IMR-90 (cell line): ENCODE measurements at regions not wholly inside any gene's neighbourhood (a gene's known extent, or its start where the extent isn't known, plus 50 kb on each side); places are given as distances from the start of the nearest gene placed in this dataset.

Source experiments
- ATAC-seq: fragments of 200-7000 bp; cut with Tn5 transposase; 2 replicates; pipeline ENCODE4 v1.9.1; 2020; ENCODE audit warnings: low read depth, mild to moderate bottlenecking, moderate library complexity
- BruUV-seq: library from RNA; stranded (reverse); fragments of 400-500 nt; replicated peaks from 2 replicates; lab custom pipeline; 2021; lab: Mats Ljungman, UMichigan
- CTCF ChIA-PET: fragments of 300-600 bp; formaldehyde crosslinking; extraction: SDS; loops from one replicate; lab custom pipeline; 2021; ENCODE audit warnings: antibody characterized with exemption; lab: Yijun Ruan, JAX
- POLR2A ChIA-PET: fragments of 300-600 bp; sonication (Branson Sonifier 250); formaldehyde crosslinking; loops from one replicate; lab custom pipeline; 2022; ENCODE audit warnings: antibody characterized with exemption; ENCODE audit not compliant: unreplicated experiment; lab: Charles Lee
- DNase-seq: peaks from one replicate; pipeline ENCODE4 v3.0.0; 2013
- H2AFZ ChIP-seq: replicated peaks from 2 replicates; pipeline ENCODE3; 2013; ENCODE audit warnings: low read length, mild to moderate bottlenecking; ENCODE audit not compliant: poor library complexity
- H2AK5ac ChIP-seq: 2 replicates; pipeline ENCODE4 v1.6.1; 2013; ENCODE audit warnings: low read depth, low read length, inconsistent platforms
- H2AK9ac ChIP-seq: replicated peaks from 2 replicates; pipeline ENCODE3; 2013; ENCODE audit warnings: mild to moderate bottlenecking, low read depth, low read length, moderate library complexity; ENCODE audit not compliant: poor library complexity
- H2BK120ac ChIP-seq: 2 replicates; pipeline ENCODE4 v1.6.1; 2013; ENCODE audit warnings: low read depth, low read length, inconsistent platforms
- H2BK15ac ChIP-seq: 3 replicates; pipeline ENCODE4 v1.6.1; 2013; ENCODE audit warnings: low read depth, low read length, inconsistent platforms
- H2BK20ac ChIP-seq: 2 replicates; pipeline ENCODE4 v1.6.1; 2013; ENCODE audit warnings: low read depth, mild to moderate bottlenecking, inconsistent platforms, low read length, moderate library complexity
- H2BK5ac ChIP-seq: 2 replicates; pipeline ENCODE4 v1.6.1; 2013; ENCODE audit warnings: mild to moderate bottlenecking, low read depth, low read length, inconsistent platforms; ENCODE audit not compliant: poor library complexity, severe bottlenecking
- H3K14ac ChIP-seq: replicated peaks from 2 replicates; pipeline ENCODE4 v1.6.1; 2013; ENCODE audit warnings: low read depth, low read length, inconsistent platforms
- H3K18ac ChIP-seq: 2 replicates; pipeline ENCODE4 v1.6.1; 2013; ENCODE audit warnings: low read depth, low read length, control low read depth
- H3K23ac ChIP-seq: 2 replicates; pipeline ENCODE4 v1.6.1; 2013; ENCODE audit warnings: low read depth, low read length, inconsistent platforms
- H3K27ac ChIP-seq: 2 replicates; pipeline ENCODE4 v1.5.1; 2013; ENCODE audit warnings: mild to moderate bottlenecking, control low read depth, low read length; ENCODE audit not compliant: insufficient read depth
- H3K27me3 ChIP-seq: 2 replicates; pipeline ENCODE4 v1.6.1; 2013; ENCODE audit warnings: low read length; ENCODE audit not compliant: control insufficient read depth, insufficient read depth
- H3K36me3 ChIP-seq: 2 replicates; pipeline ENCODE4 v1.6.1; 2013; ENCODE audit warnings: low read length, mixed read lengths; ENCODE audit not compliant: control insufficient read depth, insufficient read depth
- H3K4ac ChIP-seq: 2 replicates; pipeline ENCODE4 v1.6.1; 2013; ENCODE audit warnings: low read depth, low read length, inconsistent platforms
- H3K4me1 ChIP-seq: 2 replicates; pipeline ENCODE4 v1.6.1; 2013; ENCODE audit warnings: low read length, mixed read lengths; ENCODE audit not compliant: control insufficient read depth, insufficient read depth
- H3K4me2 ChIP-seq: 2 replicates; pipeline ENCODE4 v1.6.1; 2013; ENCODE audit warnings: low read depth, mild to moderate bottlenecking, control low read depth, low read length, moderate library complexity
- H3K4me3 ChIP-seq: 2 replicates; pipeline ENCODE4 v1.5.1; 2013; ENCODE audit warnings: low read depth, mild to moderate bottlenecking, control low read depth, low read length, moderate library complexity; ENCODE audit not compliant: insufficient read depth
- H3K56ac ChIP-seq: 2 replicates; pipeline ENCODE4 v1.6.1; 2013; ENCODE audit warnings: low read length, inconsistent platforms; ENCODE audit not compliant: insufficient read depth; ENCODE audit errors: extremely low read depth
- H3K79me1 ChIP-seq, 2 experiments: 2 replicates each; pipeline ENCODE4 v1.6.1; 2013; ENCODE audit warnings: low read length in 2 of 2, inconsistent platforms in 1 of 2, low read depth in 1 of 2
- H3K9ac ChIP-seq: 2 replicates; pipeline ENCODE4 v1.6.1; 2013; ENCODE audit warnings: low read depth, low read length, control low read depth
- H3K9me1 ChIP-seq: 2 replicates; pipeline ENCODE4 v1.6.1; 2013; ENCODE audit warnings: low read length, inconsistent platforms; ENCODE audit not compliant: insufficient read depth
- H3K9me3 ChIP-seq: 2 replicates; pipeline ENCODE4 v1.6.1; 2013; ENCODE audit warnings: low read length; ENCODE audit not compliant: control insufficient read depth, insufficient read depth
- H4K20me1 ChIP-seq: 2 replicates; pipeline ENCODE4 v1.6.1; 2013; ENCODE audit warnings: low read length, inconsistent platforms; ENCODE audit not compliant: insufficient read depth
- H4K5ac ChIP-seq: 2 replicates; pipeline ENCODE4 v1.6.1; 2013; ENCODE audit warnings: mild to moderate bottlenecking, low read depth, low read length, control low read depth
- H4K8ac ChIP-seq, 2 experiments: 2 replicates each; pipeline ENCODE4 v1.6.1; 2013; ENCODE audit warnings: low read depth in 2 of 2, low read length in 2 of 2, control low read depth in 1 of 2, inconsistent platforms in 1 of 2
- H4K91ac ChIP-seq: 2 replicates; pipeline ENCODE4 v1.6.1; 2013; ENCODE audit warnings: low read depth, low read length, inconsistent platforms; ENCODE audit not compliant: insufficient read depth
- BHLHE40 ChIP-seq: fragments of 150-350 bp; IDR thresholded peaks from 2 replicates; pipeline ENCODE4 v1.6.1; 2016; ENCODE audit warnings: mild to moderate bottlenecking, low read depth, low read length
- CEBPB ChIP-seq: IDR thresholded peaks from 2 replicates; pipeline ENCODE4 v1.6.1; 2012; ENCODE audit warnings: low read depth, low read length, improper control_type of control experiment
- CHD1 ChIP-seq: IDR thresholded peaks from 2 replicates; pipeline ENCODE4 v1.6.1; 2012; ENCODE audit warnings: low read depth, low read length, improper control_type of control experiment
- CTCF ChIP-seq: conservative IDR thresholded peaks from 2 replicates; pipeline ENCODE4 v1.5.1; 2012; ENCODE audit warnings: mild to moderate bottlenecking, low read depth, low read length, improper control_type of control experiment
- ELK1 ChIP-seq: fragments of 150-350 bp; IDR thresholded peaks from 2 replicates; pipeline ENCODE4 v1.6.1; 2016; ENCODE audit warnings: low read depth, mild to moderate bottlenecking, low read length, moderate library complexity, borderline replicate concordance
- FOS ChIP-seq: fragments of 150-350 bp; IDR thresholded peaks from 2 replicates; pipeline ENCODE4 v1.6.1; 2016; ENCODE audit warnings: low read depth, low read length
- MAFK ChIP-seq: IDR thresholded peaks from 2 replicates; pipeline ENCODE4 v1.6.1; 2012; ENCODE audit warnings: low read depth, low read length, improper control_type of control experiment
- MAZ ChIP-seq: IDR thresholded peaks from 2 replicates; pipeline ENCODE4 v1.6.1; 2012; ENCODE audit warnings: low read depth, mild to moderate bottlenecking, low read length, improper control_type of control experiment, moderate library complexity, borderline replicate concordance
- MXI1 ChIP-seq: IDR thresholded peaks from 2 replicates; pipeline ENCODE4 v1.6.1; 2012; ENCODE audit warnings: low read depth, mild to moderate bottlenecking, low read length, moderate library complexity, borderline replicate concordance
- NFE2L2 ChIP-seq: fragments of 150-350 bp; IDR thresholded peaks from 2 replicates; pipeline ENCODE4 v1.6.1; 2016; ENCODE audit warnings: low read depth, mild to moderate bottlenecking, low read length
- POLR2A ChIP-seq: IDR thresholded peaks from 2 replicates; pipeline ENCODE4 v1.6.1; 2012; ENCODE audit warnings: mild to moderate bottlenecking, low read depth, low read length
- RAD21 ChIP-seq: IDR thresholded peaks from 2 replicates; pipeline ENCODE4 v1.6.1; 2012; ENCODE audit warnings: low read length, improper control_type of control experiment
- RCOR1 ChIP-seq: IDR thresholded peaks from 2 replicates; pipeline ENCODE4 v1.6.1; 2012; ENCODE audit warnings: mild to moderate bottlenecking, low read length, improper control_type of control experiment; ENCODE audit not compliant: insufficient replicate concordance
- RFX5 ChIP-seq: IDR thresholded peaks from 2 replicates; pipeline ENCODE4 v1.8.0; 2012; ENCODE audit warnings: low read depth, mild to moderate bottlenecking, low read length, moderate library complexity
- SMC3 ChIP-seq: fragments of 150-350 bp; IDR thresholded peaks from 2 replicates; pipeline ENCODE4 v1.6.1; 2016; ENCODE audit warnings: low read depth, mild to moderate bottlenecking, antibody characterized with exemption, low read length, moderate library complexity
- USF2 ChIP-seq: fragments of 150-350 bp; IDR thresholded peaks from 2 replicates; pipeline ENCODE4 v1.6.1; 2017; ENCODE audit warnings: mild to moderate bottlenecking, antibody characterized with exemption, low read length, low read depth
- WGBS, 2 experiments: methylation state at CpG; one replicate each; pipeline versions ENCODE4 v1.1.5 to v1.1.7; 2013; ENCODE audit warnings: missing lambda C conversion rate in 2 of 2; ENCODE audit not compliant: insufficient read length in 1 of 2; ENCODE audit errors: extremely low coverage in 2 of 2; 5-methylcytosine and 5-hydroxymethylcytosine counted together
- dilution Hi-C: fragments of 300-500 bp; cut with HindIII; formaldehyde crosslinking; loops from one replicate; pipeline ENCODE4 v1.14.3; 2018; ENCODE audit warnings: low sequenced_read_pairs; ENCODE audit not compliant: unreplicated experiment
- in situ Hi-C: fragments of 300-500 bp; cut with MboI; formaldehyde crosslinking; loops from 3 replicates; pipeline ENCODE4 v1.14.3; 2019; ENCODE audit warnings: low sequenced_read_pairs, inconsistent platforms, mixed read lengths
- intact Hi-C: fragments of 100-400 bp; cut with micrococcal nuclease; formaldehyde crosslinking; loops from 2 replicates; pipeline ENCODE4 v1.10.0; 2022

GRCh38 chr11:15390857-15391256 lies 276.1 kb downstream of the INSC start:
- no peaks in the 10 kb centered on the region for H4K20me1 ChIP-seq

More at GRCh38 chr11:15390857-15391256, 276.1 kb downstream of the INSC start:
- intact Hi-C loops (loop anchor here (2.0 kb wide), 1 partner anchor 68 kb away; no protein-coding TSS in a partner anchor), dilution Hi-C loops (no loop called here), in situ Hi-C loops (no loop called here)
- H3K27me3 ChIP-seq: no peaks in the 10 kb centered on the region
- no peak overlapping the region for H2BK20ac ChIP-seq
- no peak overlapping the region for H3K23ac ChIP-seq
- H2BK15ac ChIP-seq: no peak overlapping the region
- no peak overlapping the region for H2AK5ac ChIP-seq
- H3K36me3 ChIP-seq: no peaks in the 10 kb centered on the region
- no peak overlapping the region for H2AK9ac ChIP-seq
- H4K8ac ChIP-seq: no peak overlapping the region
- H2AFZ ChIP-seq: no peak overlapping the region
- no peak overlapping the region for H3K4ac ChIP-seq
- H3K4me3 ChIP-seq: no peak overlapping the region
- WGBS, 2 experiments: no CpG with 5 or more reads among the region's 1 CpG
- no peak overlapping the region for H4K5ac ChIP-seq
- no peaks in the 10 kb centered on the region for H3K9me1 ChIP-seq
- H3K56ac ChIP-seq: no peak overlapping the region
- no peak for ATAC-seq
- no peak overlapping the region for H3K18ac ChIP-seq
- ChIA-PET CTCF (no interaction called here), POLR2A (no interaction called here)
- H4K91ac ChIP-seq: no peak overlapping the region
- H3K4me1 ChIP-seq: no peaks in the 10 kb centered on the region
- no peak for DNase-seq
- TF ChIP-seq CEBPB: no peak
- TF ChIP-seq MAFK: no peak
- no peak for TF ChIP-seq FOS
- no peak for TF ChIP-seq RFX5
- TF ChIP-seq SMC3: no peak
- TF ChIP-seq RAD21: no peak
- no peak for TF ChIP-seq MXI1
- no peak for TF ChIP-seq ELK1
- TF ChIP-seq BHLHE40: no peak
- no peak for TF ChIP-seq CHD1
- no peak for TF ChIP-seq MAZ
- TF ChIP-seq NFE2L2: no peak
- no peak for TF ChIP-seq CTCF
- TF ChIP-seq POLR2A: no peak
- no peak for TF ChIP-seq RCOR1
- TF ChIP-seq USF2: no peak
- H3K9me3 ChIP-seq: 0 out of 2 replicates have a peak, but pooled peaks cover 2% of the 10 kb centered on the region
- no peaks in the 10 kb centered on the region for H3K79me1 ChIP-seq
- no peak overlapping the region for H3K27ac ChIP-seq
- no peak overlapping the region for H3K4me2 ChIP-seq
- BruUV-seq: no TSS peak
- no peak overlapping the region for H2BK5ac ChIP-seq
- H2BK120ac ChIP-seq: no peak overlapping the region
- no peak overlapping the region for H3K9ac ChIP-seq
- H3K14ac ChIP-seq: no peak overlapping the region
